Subcutaneous abdominal adipose tissue (tissue), 5 donors: ENCODE measurements at regions not wholly inside any gene's neighbourhood (a gene's known extent, or its start where the extent isn't known, plus 50 kb on each side); places are given as distances from the start of the nearest gene placed in this dataset.
"Not testable (repeated sequence)": the region's sequence is repeated elsewhere in the genome, so short reads cannot be mapped to it uniquely, and the experiment has no call there.

Source experiments
- H3K27ac ChIP-seq: one replicate; pipeline ENCODE4 v1.7.0; 2013; ENCODE audit warnings: low read depth, mild to moderate bottlenecking, inconsistent platforms, low read length, moderate library complexity
- H3K27me3 ChIP-seq, 5 donors: one replicate each; pipeline ENCODE4 v1.7.0; 2013; ENCODE audit warnings: low read length in 5 of 5, inconsistent platforms in 1 of 5; ENCODE audit not compliant: control insufficient read depth in 5 of 5, insufficient read depth in 4 of 5
- H3K36me3 ChIP-seq, 5 donors: one replicate each; pipeline ENCODE4 v1.7.0; 2013; ENCODE audit warnings: low read length in 5 of 5; ENCODE audit not compliant: control insufficient read depth in 5 of 5, insufficient read depth in 5 of 5
- H3K4me1 ChIP-seq, 5 donors: one replicate each; pipeline ENCODE4 v1.7.0; 2013; ENCODE audit warnings: low read length in 5 of 5, mild to moderate bottlenecking in 3 of 5, moderate library complexity in 1 of 5; ENCODE audit not compliant: control insufficient read depth in 5 of 5, insufficient read depth in 5 of 5
- H3K4me3 ChIP-seq, 5 donors: one replicate each; pipeline ENCODE4 v1.7.0; 2013; ENCODE audit warnings: low read length in 5 of 5, low read depth in 1 of 5
- H3K9ac ChIP-seq, 5 donors: one replicate each; pipeline ENCODE4 v1.7.0; 2013; ENCODE audit warnings: low read length in 5 of 5, mild to moderate bottlenecking in 4 of 5, moderate library complexity in 3 of 5
- H3K9me3 ChIP-seq, 5 donors: one replicate each; pipeline ENCODE4 v1.7.0; 2013; ENCODE audit warnings: low read length in 5 of 5; ENCODE audit not compliant: control insufficient read depth in 5 of 5
- donor health status: healthy.
- donor health status: healthy.
- donor health status: healthy.
- donor health status: healthy.
- donor health status: healthy.

DNA sequence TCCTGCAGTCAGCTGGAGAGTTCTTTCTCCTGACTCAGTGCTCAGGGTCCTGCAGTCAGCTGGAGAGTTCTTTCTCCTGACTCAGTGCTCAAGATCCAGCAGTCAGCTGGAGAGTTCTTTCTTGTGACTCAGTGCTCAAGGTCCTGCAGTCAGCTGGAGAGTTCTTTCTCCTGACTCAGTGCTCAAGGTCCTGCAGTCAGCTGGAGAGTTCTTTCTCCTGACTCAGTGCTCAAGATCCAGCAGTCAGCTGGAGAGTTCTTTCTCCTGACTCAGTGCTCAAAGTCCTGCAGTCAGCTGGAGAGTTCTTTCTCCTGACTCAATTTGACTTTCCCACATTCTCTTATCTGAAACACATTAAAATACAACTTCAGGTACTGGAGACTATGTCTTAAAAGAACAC lies 1265.9 kb downstream of the CDH8 start:
- H3K4me3 ChIP-seq, H3K4me1 ChIP-seq, H3K27me3 ChIP-seq, H3K27ac ChIP-seq, H3K36me3 ChIP-seq, H3K9me3 ChIP-seq, H3K9ac ChIP-seq: not testable (repeated sequence)

- H3K4me3 ChIP-seq, result no peak overlapping the region
- no peak overlapping the region for H3K27ac ChIP-seq
- H3K9ac ChIP-seq, result no peak overlapping the region
Observed at GRCh38 chr16:60763869-60764268, 1272.4 kb downstream of the CDH8 start.

GRCh38 chr16:60755907-60756306 lies 1280.3 kb downstream of the CDH8 start:
- H3K36me3 ChIP-seq, result no peaks in the 10 kb centered on the region
- H3K4me1 ChIP-seq, result no peaks in the 10 kb centered on the region
- no peak overlapping the region for H3K27ac ChIP-seq
- H3K4me3 ChIP-seq, result no peak overlapping the region
- no peak overlapping the region for H3K9ac ChIP-seq
- no peaks in the 10 kb centered on the region for H3K27me3 ChIP-seq
- no peaks in the 10 kb centered on the region for H3K9me3 ChIP-seq

More at GRCh38 chr16:60763869-60764268, 1272.4 kb downstream of the CDH8 start:
- Histone ChIP-seq H3K4me1 (no peaks in the 10 kb centered on the region), H3K36me3 (no peaks in the 10 kb centered on the region), H3K9me3 (peaks cover 0 to 2% (median 0%) of the 10 kb centered on the region in 5 donors), H3K27me3 (no peaks in the 10 kb centered on the region)

DNA sequence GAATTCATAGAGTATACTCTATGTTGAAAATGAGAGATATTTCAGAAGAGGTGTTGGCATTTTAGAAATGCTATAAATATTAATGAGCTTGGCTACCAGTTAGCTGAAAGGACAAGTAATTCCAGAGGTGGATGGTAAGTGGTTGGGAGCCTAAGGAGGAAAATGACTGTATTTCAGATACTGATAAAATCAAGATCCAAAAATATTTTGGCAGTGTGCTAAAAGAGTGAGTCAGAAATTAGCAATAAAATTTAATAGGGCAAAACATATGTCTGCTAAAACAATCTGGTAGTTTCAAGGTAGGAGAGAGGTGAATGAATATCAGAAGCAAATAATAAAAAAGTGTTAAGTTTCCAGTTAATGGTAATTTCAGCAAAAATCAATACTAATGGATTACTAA lies 1287.9 kb downstream of the CDH8 start:
- Histone ChIP-seq H3K9me3 (no peaks in the 10 kb centered on the region), H3K9ac (no peak overlapping the region), H3K36me3 (no peaks in the 10 kb centered on the region), H3K27ac (no peak overlapping the region), H3K27me3 (no peaks in the 10 kb centered on the region), H3K4me3 (no peak overlapping the region), H3K4me1 (no peaks in the 10 kb centered on the region)

DNA sequence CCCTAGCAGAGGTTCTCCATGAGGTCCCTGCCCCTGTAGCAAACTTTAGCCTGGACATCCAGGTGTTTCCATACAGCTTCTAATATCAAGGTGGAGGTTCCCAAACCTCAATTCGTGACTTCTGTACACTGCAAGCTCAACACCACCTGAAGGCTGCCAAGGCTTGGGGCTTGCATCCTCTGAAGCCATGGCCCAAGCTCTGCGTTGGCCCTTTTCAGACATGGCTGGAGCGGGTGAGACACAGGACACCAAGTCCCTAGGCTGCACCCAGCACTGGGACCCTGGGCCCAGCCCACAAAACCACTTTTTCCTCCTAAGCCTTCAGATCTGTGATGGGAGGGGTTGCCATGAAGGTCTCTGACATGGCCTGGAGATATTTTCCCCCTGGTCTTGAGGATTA lies 1292.0 kb downstream of the CDH8 start:
- Histone ChIP-seq H3K4me1 (no peaks in the 10 kb centered on the region), H3K9ac (no peak overlapping the region), H3K27ac (no peak overlapping the region), H3K36me3 (no peaks in the 10 kb centered on the region), H3K4me3 (no peak overlapping the region), H3K27me3 (no peaks in the 10 kb centered on the region), H3K9me3 (no peaks in the 10 kb centered on the region)

- Histone ChIP-seq H3K9ac (no peak overlapping the region), H3K4me3 (no peak overlapping the region), H3K4me1 (no peaks in the 10 kb centered on the region), H3K36me3 (no peaks in the 10 kb centered on the region), H3K27me3 (no peaks in the 10 kb centered on the region), H3K27ac (no peak overlapping the region), H3K9me3 (no peaks in the 10 kb centered on the region)
Observed at GRCh38 chr16:60741810-60742209, 1294.4 kb downstream of the CDH8 start.

DNA sequence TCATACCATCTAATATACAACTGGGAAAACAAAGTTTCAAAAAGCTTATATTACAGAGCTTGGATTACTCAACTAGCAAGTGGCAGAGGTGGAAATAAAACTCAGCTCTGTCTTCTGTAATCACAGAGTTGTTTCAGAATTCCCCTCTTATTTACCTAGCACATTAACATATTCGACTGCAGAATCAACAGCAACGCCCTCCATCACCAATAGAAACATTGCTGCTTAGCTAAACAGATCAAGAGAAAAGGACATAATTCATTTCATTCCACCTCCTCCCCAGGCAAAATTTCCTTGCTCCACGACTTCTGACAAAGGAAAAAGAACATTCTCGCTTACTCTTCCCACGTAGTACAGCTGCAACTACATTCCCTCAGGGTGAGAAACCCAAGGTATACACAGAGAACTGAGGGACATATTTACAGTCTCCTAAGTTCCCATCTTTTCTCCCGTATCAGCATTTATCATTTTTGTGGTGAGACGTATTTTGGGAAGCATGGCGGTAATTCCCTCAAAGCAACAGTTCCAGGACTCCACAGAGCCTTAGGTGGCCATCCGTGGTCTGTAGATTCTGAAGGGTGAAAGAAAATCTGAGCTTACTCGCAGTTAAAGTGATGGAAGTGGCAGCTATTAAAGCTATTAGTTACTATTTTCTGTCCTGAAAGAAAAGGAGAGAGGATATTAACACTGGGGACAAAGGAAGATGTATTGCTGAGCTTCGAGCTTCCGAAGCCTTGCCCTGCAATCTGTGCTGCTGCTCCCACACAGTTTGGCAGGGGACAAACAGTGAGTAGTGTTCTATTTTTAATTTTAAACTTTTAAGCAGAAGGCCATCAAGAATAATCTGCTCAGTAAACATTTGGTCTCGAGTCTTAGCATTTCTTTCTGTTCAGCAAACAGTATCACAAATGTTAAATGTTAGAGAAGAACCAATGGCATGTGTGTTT lies 1296.2 kb downstream of the CDH8 start:
- no peak overlapping the region for H3K27ac ChIP-seq
- H3K9ac ChIP-seq, result no peak overlapping the region
- H3K36me3 ChIP-seq, result no peaks in the 10 kb centered on the region
- no peaks in the 10 kb centered on the region for H3K4me1 ChIP-seq
- H3K9me3 ChIP-seq, result no peaks in the 10 kb centered on the region
- no peaks in the 10 kb centered on the region for H3K27me3 ChIP-seq
- H3K4me3 ChIP-seq, result no peak overlapping the region

DNA sequence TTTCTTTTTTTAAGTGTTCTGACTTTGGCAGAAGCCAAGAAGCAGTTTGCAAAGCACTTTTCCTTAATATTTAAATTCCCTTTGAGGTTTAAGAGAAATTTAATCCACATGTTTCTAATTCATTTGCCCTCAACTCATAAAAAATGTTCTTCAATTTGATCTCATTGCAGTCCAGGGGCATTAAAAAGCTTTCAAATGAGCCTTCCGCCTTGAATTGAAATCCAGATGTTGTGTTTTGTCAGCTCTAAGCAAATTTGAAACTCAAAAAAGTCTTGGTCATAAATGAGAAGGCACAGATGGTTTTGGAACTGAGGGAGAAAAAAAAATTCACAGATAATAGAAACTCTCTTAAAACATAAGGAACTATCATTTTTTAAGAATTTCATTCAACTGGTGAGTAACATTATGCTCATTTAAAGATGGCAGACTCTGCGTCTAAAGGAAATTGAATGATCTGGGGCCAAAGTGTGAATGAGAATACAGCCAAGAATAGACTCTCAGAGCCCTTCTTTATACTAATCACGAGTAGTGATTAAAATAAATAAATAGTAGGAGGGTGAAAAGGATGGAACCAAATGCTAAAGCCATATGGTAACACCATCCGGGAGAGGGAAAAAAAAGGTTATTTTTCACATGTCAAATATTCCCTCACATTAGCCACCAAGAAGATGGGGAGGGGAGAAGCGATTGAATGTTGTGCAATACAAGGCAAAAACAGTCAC lies 1304.7 kb downstream of the CDH8 start:
- peaks cover 0 to 15% (median 0%) of the 10 kb centered on the region in 5 donors for H3K4me1 ChIP-seq
- H3K9ac ChIP-seq, result no peak overlapping the region
- H3K9me3 ChIP-seq, result peaks cover 0 to 3% (median 0%) of the 10 kb centered on the region in 5 donors
- H3K27ac ChIP-seq, result no peak overlapping the region
- no peaks in the 10 kb centered on the region for H3K36me3 ChIP-seq
- no peaks in the 10 kb centered on the region for H3K27me3 ChIP-seq
- H3K4me3 ChIP-seq, result no peak overlapping the region

DNA sequence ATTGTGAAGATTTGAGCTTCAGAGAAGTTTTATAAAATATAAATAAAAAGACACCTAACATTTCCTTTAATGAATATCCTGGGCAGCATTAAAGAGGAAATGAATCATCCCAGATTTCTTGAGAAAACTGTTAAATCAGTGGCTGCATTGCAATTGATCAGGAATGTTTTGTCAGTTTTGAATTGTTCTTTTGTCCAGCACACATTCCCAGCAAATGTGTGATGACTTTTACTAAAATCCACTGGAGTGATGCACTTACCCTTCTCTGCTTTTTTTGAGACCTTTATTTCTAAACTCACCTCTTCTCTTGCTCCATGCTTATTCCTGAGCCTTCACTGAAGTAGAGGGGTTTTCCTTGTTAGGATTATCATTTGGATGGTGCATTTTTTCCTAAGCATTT lies 1307.2 kb downstream of the CDH8 start:
- Histone ChIP-seq H3K4me1 (peaks cover 0 to 15% (median 0%) of the 10 kb centered on the region in 5 donors), H3K36me3 (no peaks in the 10 kb centered on the region), H3K27me3 (no peaks in the 10 kb centered on the region), H3K27ac (no peak overlapping the region), H3K9me3 (peaks cover 0 to 3% (median 0%) of the 10 kb centered on the region in 5 donors), H3K4me3 (no peak overlapping the region), H3K9ac (no peak overlapping the region)

- H3K4me3 ChIP-seq, result no peak overlapping the region
- H3K27me3 ChIP-seq, result no peaks in the 10 kb centered on the region
- no peak overlapping the region for H3K27ac ChIP-seq
- peaks cover 0 to 15% (median 0%) of the 10 kb centered on the region in 5 donors for H3K4me1 ChIP-seq
- H3K9ac ChIP-seq, result no peak overlapping the region
- no peaks in the 10 kb centered on the region for H3K36me3 ChIP-seq
- H3K9me3 ChIP-seq, result peaks cover 0 to 3% (median 0%) of the 10 kb centered on the region in 5 donors
Observed at GRCh38 chr16:60727851-60728250, 1308.4 kb downstream of the CDH8 start.
